LoVo (cell line): ENCODE measurements at regions not wholly inside any gene's neighbourhood (a gene's known extent, or its start where the extent isn't known, plus 50 kb on each side); places are given as distances from the start of the nearest gene placed in this dataset.
"Not testable (repeated sequence)": the region's sequence is repeated elsewhere in the genome, so short reads cannot be mapped to it uniquely, and the experiment has no call there.

Source experiments
- DNase-seq: peaks from one replicate; pipeline ENCODE4 v3.0.0-alpha.2; 2016; ENCODE audit warnings: low spot score

- no peak for DNase-seq
Observed at GRCh38 chr5:12246036-12246435, 341.8 kb upstream of the CTNND2 start.

GRCh38 chr5:12245429-12245828, 341.2 kb upstream of the CTNND2 start:
- no peak for DNase-seq

- no peak for DNase-seq
Observed at GRCh38 chr5:12242950-12243888, 339.0 kb upstream of the CTNND2 start.

DNA sequence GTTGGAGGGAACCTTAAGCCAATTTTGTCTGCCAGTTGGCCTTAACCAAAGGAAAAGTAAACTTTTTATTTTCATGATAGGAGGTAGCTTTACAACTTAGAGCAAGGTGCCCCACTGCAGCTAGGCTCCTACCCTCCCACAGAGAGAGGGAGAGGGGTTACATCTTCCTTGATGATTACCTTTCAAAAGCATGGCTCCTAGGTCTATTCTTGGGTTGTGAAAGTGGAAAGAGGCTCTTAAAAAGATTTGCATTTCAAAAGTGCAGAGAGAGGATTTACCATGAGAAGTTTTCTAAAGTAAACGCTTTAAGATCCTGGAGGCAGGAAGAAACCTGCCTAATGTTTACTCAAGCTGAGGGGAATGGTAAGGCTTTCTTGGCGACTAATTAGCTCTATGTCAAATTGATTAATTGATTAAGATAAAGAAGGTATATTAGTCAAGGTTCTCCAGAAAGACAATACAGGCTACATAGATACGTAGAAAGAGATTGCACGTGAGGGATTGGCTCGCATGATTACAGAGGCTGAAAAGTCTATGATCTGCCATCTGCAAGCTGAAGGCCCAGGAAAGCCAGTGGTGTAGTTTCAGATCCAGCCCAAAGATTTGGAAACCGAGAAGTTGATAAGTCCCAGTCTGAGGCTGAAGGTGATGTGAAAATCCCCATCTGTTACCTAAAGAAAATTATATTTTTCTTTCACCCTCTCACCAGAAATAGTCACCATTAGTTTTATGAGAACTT, 333.8 kb upstream of the CTNND2 start:
- DNase-seq, result no peak

GRCh38 chr5:12230659-12231058, 326.4 kb upstream of the CTNND2 start:
- no peak for DNase-seq

- no peak for DNase-seq
Observed at GRCh38 chr5:12217039-12217438, 312.8 kb upstream of the CTNND2 start.

DNA sequence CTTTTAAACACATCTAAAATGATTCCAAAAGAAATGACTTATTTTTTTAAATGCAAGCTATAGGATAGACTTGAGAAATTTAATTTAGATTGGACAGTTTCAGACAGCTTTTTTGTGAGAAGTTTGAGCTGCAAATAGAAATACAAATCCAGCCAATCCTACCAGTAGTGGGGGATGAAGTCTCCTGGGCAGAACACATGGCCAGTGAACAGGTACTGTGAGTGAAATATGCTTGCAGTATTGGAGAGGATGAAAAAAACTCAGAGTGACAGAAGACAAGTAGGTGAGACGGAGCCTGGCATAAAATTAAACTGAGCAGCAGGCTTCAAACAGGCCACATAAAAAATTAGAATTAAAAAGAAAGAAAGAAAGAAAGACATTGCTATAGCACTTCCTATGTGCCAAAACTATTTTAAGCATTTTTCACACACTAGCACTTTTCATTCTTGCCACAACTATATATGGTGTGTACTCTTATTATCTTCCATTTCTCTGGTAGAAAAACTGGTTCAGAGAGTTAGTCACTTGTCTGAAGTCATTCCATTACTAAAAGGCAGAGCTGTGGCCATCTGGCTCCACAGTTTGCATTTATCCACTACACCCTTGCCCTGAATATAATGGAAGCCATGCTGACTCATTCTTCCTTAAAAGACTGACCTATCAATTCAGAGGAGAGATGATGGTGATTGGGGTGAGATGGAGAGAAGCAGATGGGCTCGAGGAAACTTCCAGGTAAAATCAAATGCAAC, 310.2 kb upstream of the CTNND2 start:
- DNase-seq, result no peak

- DNase-seq, result no peak
Observed at GRCh38 chr5:12208366-12209100, 304.3 kb upstream of the CTNND2 start.

GRCh38 chr5:12204761-12205160, 300.5 kb upstream of the CTNND2 start:
- no peak for DNase-seq

- DNase-seq, result no peak
Observed at GRCh38 chr5:12193536-12193935, 289.3 kb upstream of the CTNND2 start.

- DNase-seq, result no peak
Observed at GRCh38 chr5:12183003-12183402, 278.8 kb upstream of the CTNND2 start.

DNA sequence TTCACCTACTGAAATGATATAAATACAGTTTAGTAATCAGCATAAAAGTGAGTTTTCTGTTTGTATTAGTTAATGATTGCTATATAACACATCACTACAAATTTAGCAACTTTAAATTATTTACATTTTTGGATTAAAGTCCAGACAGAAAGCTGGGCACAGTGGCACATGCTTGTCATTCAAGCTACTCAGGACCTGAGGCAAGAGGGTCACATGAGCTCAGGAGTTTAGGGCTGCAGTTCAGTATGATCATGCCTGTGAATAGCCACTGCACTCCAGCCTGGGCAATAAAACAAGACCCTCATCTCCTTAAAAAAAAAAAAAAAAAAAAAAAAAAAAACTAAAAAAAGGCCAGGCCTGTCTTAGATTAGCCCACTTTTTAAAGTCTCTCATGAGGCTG, 273.6 kb upstream of the CTNND2 start:
- no peak for DNase-seq

GRCh38 chr5:12177225-12177624, 273.0 kb upstream of the CTNND2 start:
- DNase-seq, result no peak

GRCh38 chr5:12175914-12176585, 271.8 kb upstream of the CTNND2 start:
- DNase-seq, result no peak

DNA sequence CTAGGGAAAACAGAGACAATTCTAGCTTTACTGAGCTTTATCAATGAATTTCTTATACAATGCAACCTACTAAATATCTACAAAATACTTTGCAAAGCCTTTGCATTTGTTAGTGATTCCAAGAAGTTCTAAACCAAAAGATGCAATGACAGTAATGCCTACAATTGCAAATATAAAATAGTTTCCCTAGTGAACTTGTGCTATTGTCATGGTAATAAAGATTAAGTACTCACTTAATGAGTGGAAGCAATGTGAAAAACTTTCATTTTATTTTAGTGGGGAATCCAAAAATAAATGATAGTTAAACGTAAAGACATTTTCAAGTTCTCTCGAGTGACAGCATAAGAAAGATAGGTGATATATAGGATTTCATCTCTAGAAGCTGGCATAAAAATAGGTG, 270.5 kb upstream of the CTNND2 start:
- no peak for DNase-seq

GRCh38 chr5:12169536-12169935, 265.3 kb upstream of the CTNND2 start:
- DNase-seq, result no peak

DNA sequence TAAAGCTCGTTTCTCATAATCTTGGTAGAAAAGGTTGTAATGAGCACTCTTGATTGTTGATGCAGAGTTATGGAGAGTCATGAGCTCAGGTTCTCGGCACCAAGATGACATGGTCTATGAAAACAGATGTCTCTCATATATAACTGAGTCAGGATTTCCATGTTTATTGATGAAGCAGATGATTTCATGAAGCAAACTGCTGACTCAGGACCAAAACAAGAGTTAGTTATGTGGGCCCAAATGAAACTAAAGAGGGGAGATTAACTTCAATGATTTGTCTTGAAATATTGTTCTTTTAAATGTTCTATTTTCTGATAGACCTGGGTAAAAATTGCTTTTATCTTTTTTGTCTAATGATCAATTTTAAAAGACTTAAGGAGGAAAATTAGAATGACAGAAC, 258.6 kb upstream of the CTNND2 start:
- DNase-seq, result no peak

- no peak for DNase-seq
Observed at GRCh38 chr5:12147513-12147912, 243.3 kb upstream of the CTNND2 start.

- DNase-seq, result no peak
Observed at GRCh38 chr5:12141496-12141895, 237.2 kb upstream of the CTNND2 start.

DNA sequence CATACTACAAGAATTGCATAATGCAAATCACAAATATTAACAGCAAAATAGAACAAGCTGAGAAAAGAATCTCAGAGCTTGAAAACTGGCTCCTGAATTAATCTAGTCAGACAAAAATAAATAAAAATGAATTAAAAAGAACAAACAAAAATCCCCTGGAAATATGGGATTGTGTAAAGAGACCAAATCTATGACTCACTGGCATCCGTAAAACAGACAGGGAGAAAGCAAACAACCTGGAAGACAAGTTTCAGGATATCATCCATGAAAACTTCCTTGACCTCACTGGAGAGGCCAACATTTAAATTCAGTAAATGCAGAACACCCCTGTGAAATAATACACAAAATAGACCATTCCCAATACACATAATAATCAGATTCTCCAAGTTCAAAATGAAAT, 229.3 kb upstream of the CTNND2 start:
- no peak for DNase-seq

DNA sequence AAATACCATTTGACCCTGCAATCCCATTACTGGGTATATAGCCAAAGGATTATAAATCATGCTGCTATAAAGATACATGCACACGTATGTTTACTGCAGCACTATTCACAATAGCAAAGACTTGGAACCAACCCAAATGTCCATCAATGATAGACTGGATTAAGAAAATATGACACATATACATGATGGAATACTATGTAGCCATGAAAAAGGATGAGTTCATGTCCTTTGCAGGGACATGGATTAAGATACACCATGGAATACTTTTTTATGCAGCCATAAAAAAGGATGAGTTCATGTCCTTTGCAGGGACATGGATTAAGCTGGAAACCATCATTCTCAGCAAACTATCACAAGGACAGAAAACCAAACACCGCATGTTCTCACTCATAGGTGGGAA, 226.8 kb upstream of the CTNND2 start:
- DNase-seq, result not testable (repeated sequence)
